Liver (tissue), 3 donors: ENCODE measurements at regions not wholly inside any gene's neighbourhood (a gene's known extent, or its start where the extent isn't known, plus 50 kb on each side); places are given as distances from the start of the nearest gene placed in this dataset.

Source experiments
- CTCF ChIP-seq: fragments of 150-350 bp; IDR thresholded peaks from 2 replicates; pipeline ENCODE4 v1.5.1; 2017; ENCODE audit warnings: improper control_type of control experiment, low read depth, low read length; ENCODE audit not compliant: missing input control
- JUND ChIP-seq, 2 donors: IDR thresholded peaks; 2 replicates each; pipeline ENCODE4 v1.6.1; 2016; ENCODE audit warnings: antibody characterized with exemption in 2 of 2
- MAX ChIP-seq: IDR thresholded peaks from 2 replicates; pipeline ENCODE4 v1.6.1; 2016; ENCODE audit warnings: antibody characterized with exemption
- RAD21 ChIP-seq, 2 donors: IDR thresholded peaks; 2 replicates each; pipeline ENCODE4 v1.6.1; 2016; ENCODE audit warnings: antibody characterized with exemption in 2 of 2, mild to moderate bottlenecking in 2 of 2
- TF ChIP-seq, protein P1 (sequence below): IDR thresholded peaks from 2 replicates; pipeline ENCODE4 v1.6.1; 2016; ENCODE audit warnings: antibody characterized with exemption, mild to moderate bottlenecking
- donor health status: healthy.
- donor health status: healthy.

GRCh38 chr4:178811356-178811755 is 1369.1 kb upstream of the AGA start:
- TF ChIP-seq JUND (IDR thresholded peaks at IDR 0.05): no peak
- TF ChIP-seq MAX: no peak
- TF ChIP-seq, protein P1, sequence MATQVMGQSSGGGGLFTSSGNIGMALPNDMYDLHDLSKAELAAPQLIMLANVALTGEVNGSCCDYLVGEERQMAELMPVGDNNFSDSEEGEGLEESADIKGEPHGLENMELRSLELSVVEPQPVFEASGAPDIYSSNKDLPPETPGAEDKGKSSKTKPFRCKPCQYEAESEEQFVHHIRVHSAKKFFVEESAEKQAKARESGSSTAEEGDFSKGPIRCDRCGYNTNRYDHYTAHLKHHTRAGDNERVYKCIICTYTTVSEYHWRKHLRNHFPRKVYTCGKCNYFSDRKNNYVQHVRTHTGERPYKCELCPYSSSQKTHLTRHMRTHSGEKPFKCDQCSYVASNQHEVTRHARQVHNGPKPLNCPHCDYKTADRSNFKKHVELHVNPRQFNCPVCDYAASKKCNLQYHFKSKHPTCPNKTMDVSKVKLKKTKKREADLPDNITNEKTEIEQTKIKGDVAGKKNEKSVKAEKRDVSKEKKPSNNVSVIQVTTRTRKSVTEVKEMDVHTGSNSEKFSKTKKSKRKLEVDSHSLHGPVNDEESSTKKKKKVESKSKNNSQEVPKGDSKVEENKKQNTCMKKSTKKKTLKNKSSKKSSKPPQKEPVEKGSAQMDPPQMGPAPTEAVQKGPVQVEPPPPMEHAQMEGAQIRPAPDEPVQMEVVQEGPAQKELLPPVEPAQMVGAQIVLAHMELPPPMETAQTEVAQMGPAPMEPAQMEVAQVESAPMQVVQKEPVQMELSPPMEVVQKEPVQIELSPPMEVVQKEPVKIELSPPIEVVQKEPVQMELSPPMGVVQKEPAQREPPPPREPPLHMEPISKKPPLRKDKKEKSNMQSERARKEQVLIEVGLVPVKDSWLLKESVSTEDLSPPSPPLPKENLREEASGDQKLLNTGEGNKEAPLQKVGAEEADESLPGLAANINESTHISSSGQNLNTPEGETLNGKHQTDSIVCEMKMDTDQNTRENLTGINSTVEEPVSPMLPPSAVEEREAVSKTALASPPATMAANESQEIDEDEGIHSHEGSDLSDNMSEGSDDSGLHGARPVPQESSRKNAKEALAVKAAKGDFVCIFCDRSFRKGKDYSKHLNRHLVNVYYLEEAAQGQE: no peak
- no peak for TF ChIP-seq RAD21 (IDR thresholded peaks at IDR 0.05)
- TF ChIP-seq CTCF: no peak
